Neural progenitor cell (in vitro differentiated cells): ENCODE measurements at regions not wholly inside any gene's neighbourhood (a gene's known extent, or its start where the extent isn't known, plus 50 kb on each side); places are given as distances from the start of the nearest gene placed in this dataset.

Experiments
- DNase-seq: peaks from one replicate; pipeline ENCODE4 v3.0.0-alpha.2; 2016; ENCODE audit warnings: low spot score
- H2AFZ ChIP-seq: fragments of 200-600 bp; sonication (generic); replicated peaks from 2 replicates; pipeline ENCODE4 v1.6.1; 2016; ENCODE audit warnings: antibody characterized with exemption
- H3F3A ChIP-seq: fragments of 200-600 bp; sonication (generic); 2 replicates; pipeline ENCODE4 v1.6.1; 2016; ENCODE audit warnings: antibody characterized with exemption, low read depth
- H3K27ac ChIP-seq: fragments of 200-600 bp; sonication (generic); 2 replicates; pipeline ENCODE4 v1.5.1; 2016; ENCODE audit warnings: mild to moderate bottlenecking
- H3K27me3 ChIP-seq: fragments of 200-600 bp; sonication (generic); 2 replicates; pipeline ENCODE4 v1.6.1; 2016; ENCODE audit warnings: mild to moderate bottlenecking, moderate library complexity
- H3K36me3 ChIP-seq: fragments of 200-600 bp; sonication (generic); 2 replicates; pipeline ENCODE4 v1.5.1; 2016
- H3K4me1 ChIP-seq: fragments of 200-600 bp; sonication (generic); 2 replicates; pipeline ENCODE4 v1.6.1; 2016; ENCODE audit warnings: mixed run types
- H3K4me2 ChIP-seq: fragments of 200-600 bp; sonication (generic); 2 replicates; pipeline ENCODE4 v1.6.1; 2016
- H3K4me3 ChIP-seq: fragments of 200-600 bp; sonication (generic); 2 replicates; pipeline ENCODE4 v1.5.1; 2016
- H3K79me2 ChIP-seq: fragments of 200-600 bp; sonication (generic); 2 replicates; pipeline ENCODE4 v1.6.1; 2016; ENCODE audit warnings: low read depth
- H3K9ac ChIP-seq: fragments of 200-600 bp; sonication (generic); 2 replicates; pipeline ENCODE4 v1.6.1; 2016
- H3K9me3 ChIP-seq: fragments of 200-600 bp; sonication (generic); 2 replicates; pipeline ENCODE4 v1.5.1; 2016; ENCODE audit warnings: low read depth
- H4K20me1 ChIP-seq: fragments of 200-600 bp; sonication (generic); 2 replicates; pipeline ENCODE4 v1.6.1; 2016; ENCODE audit warnings: low read depth
- H3K27ac Mint-ChIP-seq: 3 replicates; pipeline ENCODE4 v1.8.0; 2021; ENCODE audit warnings: mixed read lengths
- H3K27me3 Mint-ChIP-seq: 2 replicates; pipeline ENCODE4 v1.8.0; 2022; ENCODE audit warnings: low read depth, mild to moderate bottlenecking, inconsistent platforms, moderate library complexity, mixed read lengths; ENCODE audit not compliant: insufficient read depth
- H3K36me3 Mint-ChIP-seq: 3 replicates; pipeline ENCODE4 v1.8.0; 2021; ENCODE audit warnings: mixed read lengths
- H3K4me1 Mint-ChIP-seq: 3 replicates; pipeline ENCODE4 v1.8.0; 2021; ENCODE audit warnings: mixed read lengths
- H3K4me3 Mint-ChIP-seq: 3 replicates; pipeline ENCODE4 v1.8.0; 2021; ENCODE audit warnings: mild to moderate bottlenecking, moderate library complexity, mixed read lengths
- H3K9me3 Mint-ChIP-seq: 3 replicates; pipeline ENCODE4 v1.8.0; 2020; ENCODE audit warnings: mixed read lengths
- CTCF ChIP-seq: fragments of 200-600 bp; sonication (generic); IDR thresholded peaks from 2 replicates; pipeline ENCODE4 v1.5.1; 2017; ENCODE audit warnings: antibody characterized with exemption, mild to moderate bottlenecking
- EZH2 ChIP-seq: fragments of 200-600 bp; sonication (generic); IDR thresholded peaks from 2 replicates; pipeline ENCODE4 v1.6.1; 2017; ENCODE audit warnings: antibody characterized with exemption, mild to moderate bottlenecking, moderate library complexity
- EZH2phosphoT487 ChIP-seq: fragments of 200-600 bp; sonication (generic); IDR thresholded peaks from 2 replicates; pipeline ENCODE4 v1.6.1; 2017; ENCODE audit warnings: antibody characterized with exemption

- Mint-ChIP-seq H3K27me3 (no peaks in the 10 kb centered on the region), H3K9me3 (no peaks in the 10 kb centered on the region), H3K36me3 (no peaks in the 10 kb centered on the region), H3K4me1 (no peaks in the 10 kb centered on the region), H3K4me3 (no peak overlapping the region), H3K27ac (no peak overlapping the region)
- no peaks in the 10 kb centered on the region for H3K9me3 ChIP-seq
- no peak overlapping the region for H2AFZ ChIP-seq
- H3K4me1 ChIP-seq: no peaks in the 10 kb centered on the region
- no peaks in the 10 kb centered on the region for H3F3A ChIP-seq
- H3K9ac ChIP-seq: no peak overlapping the region
- no peaks in the 10 kb centered on the region for H4K20me1 ChIP-seq
- H3K79me2 ChIP-seq: no peaks in the 10 kb centered on the region
- DNase-seq: no peak
- no peak overlapping the region for H3K4me3 ChIP-seq
- H3K27me3 ChIP-seq: no peaks in the 10 kb centered on the region
- TF ChIP-seq EZH2phosphoT487 (no peak), CTCF (no peak), EZH2 (no peak)
- no peak overlapping the region for H3K4me2 ChIP-seq
- peaks cover 3% of the 10 kb centered on the region for H3K36me3 ChIP-seq
- no peak overlapping the region for H3K27ac ChIP-seq
Measured at GRCh38 chr3:87719060-87719459, 339.7 kb downstream of the CGGBP1 start.

- no peak overlapping the region for H3K27ac Mint-ChIP-seq
- H3K4me3 ChIP-seq: no peak overlapping the region
- H3K27ac ChIP-seq: no peak overlapping the region
- H3K36me3 ChIP-seq: no peaks in the 10 kb centered on the region
- no peak overlapping the region for H3K4me2 ChIP-seq
- TF ChIP-seq EZH2 (no peak), EZH2phosphoT487 (no peak), CTCF (no peak)
- no peaks in the 10 kb centered on the region for H3K4me1 ChIP-seq
- no peaks in the 10 kb centered on the region for H3K27me3 ChIP-seq
- H2AFZ ChIP-seq: no peak overlapping the region
- no peaks in the 10 kb centered on the region for H3K79me2 ChIP-seq
- H3K36me3 Mint-ChIP-seq: no peaks in the 10 kb centered on the region
- no peak overlapping the region for H3K4me3 Mint-ChIP-seq
- H3K9me3 Mint-ChIP-seq: peaks cover 8% of the 10 kb centered on the region
- no peak for DNase-seq
- H3K9me3 ChIP-seq: no peaks in the 10 kb centered on the region
- H3F3A ChIP-seq: no peaks in the 10 kb centered on the region
- no peaks in the 10 kb centered on the region for H3K4me1 Mint-ChIP-seq
- peaks cover 2% of the 10 kb centered on the region for H3K27me3 Mint-ChIP-seq
- H4K20me1 ChIP-seq: no peaks in the 10 kb centered on the region
- no peak overlapping the region for H3K9ac ChIP-seq
Measured at GRCh38 chr3:87710511-87710910, 348.3 kb downstream of the CGGBP1 start.

- H3K4me3 ChIP-seq: no peak overlapping the region
- H3K27me3 Mint-ChIP-seq: peaks cover 2% of the 10 kb centered on the region
- H3K4me1 Mint-ChIP-seq: no peaks in the 10 kb centered on the region
- no peak overlapping the region for H2AFZ ChIP-seq
- no peaks in the 10 kb centered on the region for H4K20me1 ChIP-seq
- H3K4me1 ChIP-seq: no peaks in the 10 kb centered on the region
- DNase-seq: no peak
- H3K36me3 ChIP-seq: no peaks in the 10 kb centered on the region
- no peak overlapping the region for H3K9ac ChIP-seq
- H3K9me3 Mint-ChIP-seq: peaks cover 8% of the 10 kb centered on the region
- H3K9me3 ChIP-seq: no peaks in the 10 kb centered on the region
- no peak overlapping the region for H3K4me2 ChIP-seq
- no peak overlapping the region for H3K27ac Mint-ChIP-seq
- no peak for TF ChIP-seq CTCF
- TF ChIP-seq EZH2: no peak
- TF ChIP-seq EZH2phosphoT487: no peak
- H3K27me3 ChIP-seq: no peaks in the 10 kb centered on the region
- no peaks in the 10 kb centered on the region for H3F3A ChIP-seq
- H3K27ac ChIP-seq: no peak overlapping the region
- no peaks in the 10 kb centered on the region for H3K36me3 Mint-ChIP-seq
- no peaks in the 10 kb centered on the region for H3K79me2 ChIP-seq
- no peak overlapping the region for H3K4me3 Mint-ChIP-seq
Measured at GRCh38 chr3:87710028-87710427, 348.8 kb downstream of the CGGBP1 start.

GRCh38 chr3:87706176-87706575, 352.6 kb downstream of the CGGBP1 start:
- peaks cover 8% of the 10 kb centered on the region for H3K9me3 Mint-ChIP-seq

More at GRCh38 chr3:87706176-87706575, 352.6 kb downstream of the CGGBP1 start:
- no peak overlapping the region for H3K4me3 Mint-ChIP-seq
- Histone ChIP-seq H3K79me2 (no peaks in the 10 kb centered on the region), H3K27me3 (no peaks in the 10 kb centered on the region), H2AFZ (no peak overlapping the region), H3K27ac (no peak overlapping the region), H3K4me1 (no peaks in the 10 kb centered on the region), H3K4me2 (no peak overlapping the region), H3K9me3 (no peaks in the 10 kb centered on the region), H3K4me3 (no peak overlapping the region), H3F3A (no peaks in the 10 kb centered on the region), H3K36me3 (no peaks in the 10 kb centered on the region), H3K9ac (no peak overlapping the region), H4K20me1 (no peaks in the 10 kb centered on the region)
- H3K36me3 Mint-ChIP-seq: no peaks in the 10 kb centered on the region
- no peak for DNase-seq
- TF ChIP-seq EZH2phosphoT487 (no peak), EZH2 (no peak), CTCF (no peak)
- no peak overlapping the region for H3K27ac Mint-ChIP-seq
- H3K4me1 Mint-ChIP-seq: no peaks in the 10 kb centered on the region
- peaks cover 2% of the 10 kb centered on the region for H3K27me3 Mint-ChIP-seq
